PC-9 (cell line): ENCODE measurements at regions not wholly inside any gene's neighbourhood (a gene's known extent, or its start where the extent isn't known, plus 50 kb on each side); places are given as distances from the start of the nearest gene placed in this dataset.

Experiments
- BruUV-seq: library from RNA; stranded (reverse); fragments of 400-500 nt; replicated peaks from 2 replicates; lab custom pipeline; 2021; lab: Mats Ljungman, UMichigan
- CTCF ChIA-PET: fragments of 300-600 bp; sonication (Branson Sonifier 250); formaldehyde crosslinking; loops from one replicate; lab custom pipeline; 2022; ENCODE audit warnings: antibody characterized with exemption; lab: Charles Lee
- POLR2A ChIA-PET: fragments of 300-600 bp; sonication (Branson Sonifier 250); formaldehyde crosslinking; loops from one replicate; lab custom pipeline; 2022; ENCODE audit warnings: antibody characterized with exemption; ENCODE audit not compliant: unreplicated experiment; lab: Charles Lee
- DNase-seq, 2 experiments: peaks; one replicate each; pipeline versions ENCODE4 v3.0.0 to v3.0.0-alpha.2; 2015 to 2022; ENCODE audit warnings: mixed read lengths in 1 of 2
- H2AFZ ChIP-seq: fragments of 200-600 bp; sonication (generic); 2 replicates; pipeline ENCODE4 v1.8.1; 2017; ENCODE audit warnings: antibody characterized with exemption
- H3F3A ChIP-seq: fragments of 200-600 bp; sonication (generic); 2 replicates; pipeline ENCODE4 v1.8.1; 2017; ENCODE audit warnings: antibody characterized with exemption, mild to moderate bottlenecking, low read depth; ENCODE audit not compliant: insufficient read depth
- H3K27ac ChIP-seq: fragments of 200-600 bp; sonication (generic); 2 replicates; pipeline ENCODE4 v1.6.1; 2016; ENCODE audit warnings: mixed run types
- H3K27me3 ChIP-seq: fragments of 200-600 bp; sonication (generic); 2 replicates; pipeline ENCODE4 v1.6.1; 2016; ENCODE audit warnings: low read depth, mixed run types; ENCODE audit not compliant: insufficient read depth
- H3K36me3 ChIP-seq: fragments of 200-600 bp; sonication (generic); 2 replicates; pipeline ENCODE4 v1.6.1; 2016; ENCODE audit warnings: low read depth, mixed run types
- H3K4me1 ChIP-seq: fragments of 200-600 bp; sonication (generic); replicated peaks from 2 replicates; pipeline ENCODE4 v1.6.1; 2016; ENCODE audit warnings: mixed run types; ENCODE audit not compliant: insufficient read depth
- H3K4me2 ChIP-seq: fragments of 200-600 bp; sonication (generic); 2 replicates; pipeline ENCODE4 v1.6.1; 2017; ENCODE audit warnings: mixed run types
- H3K4me3 ChIP-seq: fragments of 200-600 bp; sonication (generic); 2 replicates; pipeline ENCODE4 v1.6.1; 2016; ENCODE audit warnings: mixed run types
- H3K79me2 ChIP-seq: fragments of 200-600 bp; sonication (generic); 2 replicates; pipeline ENCODE4 v1.6.1; 2017; ENCODE audit warnings: low read depth, mixed run types
- H3K9me2 ChIP-seq: fragments of 200-600 bp; sonication (generic); 2 replicates; pipeline ENCODE4 v1.8.1; 2017; ENCODE audit warnings: mild to moderate bottlenecking; ENCODE audit not compliant: insufficient read depth
- H3K9me3 ChIP-seq: fragments of 200-600 bp; sonication (generic); 2 replicates; pipeline ENCODE4 v1.8.1; 2016; ENCODE audit warnings: low read depth; ENCODE audit not compliant: insufficient read depth
- H4K20me1 ChIP-seq: fragments of 200-600 bp; sonication (generic); 2 replicates; pipeline ENCODE4 v1.8.1; 2017; ENCODE audit not compliant: insufficient read depth
- EZH2 ChIP-seq: fragments of 200-600 bp; sonication (generic); IDR thresholded peaks from 2 replicates; pipeline ENCODE4 v1.8.0; 2017; ENCODE audit warnings: antibody characterized with exemption, low read depth
- intact Hi-C: fragments of 100-400 bp; cut with micrococcal nuclease; formaldehyde crosslinking; loops from one replicate; pipeline ENCODE4 v1.10.0; 2022; ENCODE audit not compliant: unreplicated experiment
- TF ChIP-seq, protein P1 (sequence below): fragments of 200-600 bp; sonication (generic); conservative IDR thresholded peaks from 2 replicates; pipeline ENCODE4 v1.6.1; 2017; ENCODE audit warnings: mixed run types, antibody characterized with exemption, mild to moderate bottlenecking, moderate library complexity

GRCh38 chr13:78768950-78769349 lies 110.0 kb upstream of the OBI1 start:
- H3K27me3 ChIP-seq, result no peaks in the 10 kb centered on the region
- H3K27ac ChIP-seq, result no peak overlapping the region
- H4K20me1 ChIP-seq, result no peaks in the 10 kb centered on the region
- no peak overlapping the region for H3K4me3 ChIP-seq
- H3K36me3 ChIP-seq, result no peaks in the 10 kb centered on the region
- no peak overlapping the region for H2AFZ ChIP-seq
- H3K4me2 ChIP-seq, result no peak overlapping the region
- BruUV-seq, result no TSS peak
- DNase-seq, result no peak
- no peaks in the 10 kb centered on the region for H3K9me2 ChIP-seq
- ChIA-PET POLR2A (no interaction called here), CTCF (no interaction called here)
- H3F3A ChIP-seq, result no peaks in the 10 kb centered on the region
- H3K79me2 ChIP-seq, result no peaks in the 10 kb centered on the region
- no peaks in the 10 kb centered on the region for H3K4me1 ChIP-seq
- no peaks in the 10 kb centered on the region for H3K9me3 ChIP-seq
- no peak for TF ChIP-seq EZH2
- TF ChIP-seq, protein P1, sequence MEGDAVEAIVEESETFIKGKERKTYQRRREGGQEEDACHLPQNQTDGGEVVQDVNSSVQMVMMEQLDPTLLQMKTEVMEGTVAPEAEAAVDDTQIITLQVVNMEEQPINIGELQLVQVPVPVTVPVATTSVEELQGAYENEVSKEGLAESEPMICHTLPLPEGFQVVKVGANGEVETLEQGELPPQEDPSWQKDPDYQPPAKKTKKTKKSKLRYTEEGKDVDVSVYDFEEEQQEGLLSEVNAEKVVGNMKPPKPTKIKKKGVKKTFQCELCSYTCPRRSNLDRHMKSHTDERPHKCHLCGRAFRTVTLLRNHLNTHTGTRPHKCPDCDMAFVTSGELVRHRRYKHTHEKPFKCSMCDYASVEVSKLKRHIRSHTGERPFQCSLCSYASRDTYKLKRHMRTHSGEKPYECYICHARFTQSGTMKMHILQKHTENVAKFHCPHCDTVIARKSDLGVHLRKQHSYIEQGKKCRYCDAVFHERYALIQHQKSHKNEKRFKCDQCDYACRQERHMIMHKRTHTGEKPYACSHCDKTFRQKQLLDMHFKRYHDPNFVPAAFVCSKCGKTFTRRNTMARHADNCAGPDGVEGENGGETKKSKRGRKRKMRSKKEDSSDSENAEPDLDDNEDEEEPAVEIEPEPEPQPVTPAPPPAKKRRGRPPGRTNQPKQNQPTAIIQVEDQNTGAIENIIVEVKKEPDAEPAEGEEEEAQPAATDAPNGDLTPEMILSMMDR, result no peak
- intact Hi-C loops, result no loop called here

DNA sequence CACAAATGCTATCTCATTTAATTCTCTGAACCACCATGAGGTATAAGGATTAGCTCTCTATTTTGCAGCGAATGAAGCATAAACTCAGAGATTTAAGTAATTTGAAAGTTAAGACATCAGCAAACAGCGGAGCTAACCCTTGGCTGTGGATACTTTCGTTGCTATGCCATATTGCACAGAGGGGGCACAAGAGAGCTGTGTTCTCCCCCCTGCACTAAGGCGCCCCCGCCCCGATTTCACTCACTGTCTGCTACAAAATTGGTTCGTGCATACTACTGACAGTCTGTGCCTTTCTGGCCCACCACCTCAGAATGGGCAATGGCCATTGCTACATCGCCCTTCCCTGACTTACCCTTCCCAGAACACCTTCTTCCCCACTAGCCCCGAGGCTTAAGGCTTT lies 105.7 kb upstream of the OBI1 start:
- intact Hi-C loops, result no loop called here
- BruUV-seq, result no TSS peak
- H3K27me3 ChIP-seq, result no peaks in the 10 kb centered on the region

DNA sequence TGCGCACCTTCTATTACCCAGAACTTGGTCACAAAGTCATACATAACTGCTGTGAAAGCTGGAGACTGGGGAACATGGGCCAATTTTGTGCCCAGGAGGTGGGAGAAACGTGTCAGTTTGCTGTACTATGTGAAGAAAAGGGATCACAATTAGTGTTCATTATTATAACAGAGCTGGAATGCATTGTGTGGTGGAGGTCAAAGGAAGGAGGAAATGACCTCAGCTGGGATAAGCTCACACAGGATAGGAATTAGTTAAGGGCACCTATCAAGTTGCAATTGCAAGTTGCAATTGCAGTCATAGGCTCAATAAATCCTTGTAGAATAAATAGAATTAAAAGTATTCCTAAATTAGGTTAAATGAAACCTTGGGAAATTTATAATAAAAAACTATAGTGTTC lies 103.9 kb upstream of the OBI1 start:
- intact Hi-C loops, result no loop called here

More for the DNA sequence above, 105.7 kb upstream of the OBI1 start:
- Histone ChIP-seq H3F3A (no peaks in the 10 kb centered on the region), H3K4me2 (no peak overlapping the region), H3K4me3 (no peak overlapping the region), H3K4me1 (no peaks in the 10 kb centered on the region), H3K27ac (no peak overlapping the region), H4K20me1 (no peaks in the 10 kb centered on the region), H3K9me3 (no peaks in the 10 kb centered on the region), H2AFZ (no peak overlapping the region), H3K9me2 (no peaks in the 10 kb centered on the region), H3K36me3 (no peaks in the 10 kb centered on the region), H3K79me2 (no peaks in the 10 kb centered on the region)
- DNase-seq, result no peak
- ChIA-PET CTCF (no interaction called here), POLR2A (no interaction called here)
- TF ChIP-seq, protein P1, result no peak
- TF ChIP-seq EZH2, result no peak

More for the DNA sequence above, 103.9 kb upstream of the OBI1 start:
- CTCF ChIA-PET, result no interaction called here
- Histone ChIP-seq H3K4me1 (no peaks in the 10 kb centered on the region), H3K4me3 (no peak overlapping the region), H3K36me3 (no peaks in the 10 kb centered on the region), H3K27ac (no peak overlapping the region), H3K9me3 (no peaks in the 10 kb centered on the region), H3K79me2 (no peaks in the 10 kb centered on the region), H3K27me3 (no peaks in the 10 kb centered on the region), H3K4me2 (no peak overlapping the region), H3K9me2 (no peaks in the 10 kb centered on the region), H2AFZ (no peak overlapping the region), H3F3A (no peaks in the 10 kb centered on the region), H4K20me1 (no peaks in the 10 kb centered on the region)
- TF ChIP-seq, protein P1, result no peak
- no peak for TF ChIP-seq EZH2
- no TSS peak for BruUV-seq
- DNase-seq, result no peak
- POLR2A ChIA-PET, result no interaction called here
